ENCODE measurements at regions not wholly inside any gene's neighbourhood (a gene's known extent, or its start where the extent isn't known, plus 50 kb on each side); places are given as distances from the start of the nearest gene placed in this dataset.

- no peak for TF ChIP-seq SIX5 (IDR thresholded peaks at IDR 0.05; ENCODE audit: low read depth, low read length, severe bottlenecking)
- no peak for TF ChIP-seq IRF5 (IDR thresholded peaks at IDR 0.05; ENCODE audit: borderline replicate concordance)
- no peak for TF ChIP-seq PAX5 (IDR thresholded peaks at IDR 0.05; ENCODE audit: borderline replicate concordance, low read depth, low read length)
- TF ChIP-seq KAT2A (conservative IDR thresholded peaks at IDR 0.05; ENCODE audit: control insufficient read depth, low read depth, low read length), result no peak
- TF ChIP-seq RAD21 (IDR thresholded peaks at IDR 0.05; ENCODE audit: insufficient read depth, low read depth, low read length), result no peak
Observed at GRCh38 chr5:88657136-88657535, 225.8 kb downstream of the MEF2C start (continued).

- intact Hi-C loops (cut with micrococcal nuclease; ENCODE audit: unreplicated experiment), result no loop called here
- ChIA-PET SMC1A (ENCODE audit: uncharacterized antibody, unreplicated experiment) (interaction anchor here (1.8 kb wide), 1 partner anchor 9 kb away, joined by 5 read pairs; no protein-coding TSS in a partner anchor), CTCF (interaction anchor here (0.9 kb wide), 1 partner anchor 442 kb away, joined by 3 read pairs; no protein-coding TSS in a partner anchor), POLR2A (no interaction called here), RAD21 (ENCODE audit: unreplicated experiment) (interaction anchor here (0.6 kb wide), 1 partner anchor 10 kb away, joined by 3 read pairs; no protein-coding TSS in a partner anchor)
- no peak overlapping the region for H3K4me2 ChIP-seq (ENCODE audit: control insufficient read depth, insufficient read depth)
- H3K9ac ChIP-seq (ENCODE audit: control insufficient read depth, insufficient read depth, low read length), result no peak overlapping the region
- peaks cover 0 to 6% of the 10 kb centered on the region in 2 experiments; a peak in 2 of 4 replicates for H3K27me3 ChIP-seq (replicated peaks in 1 of 2; ENCODE audit: control insufficient read depth in 2 of 2, insufficient read depth in 2 of 2, low read length in 1 of 2)
- no peaks in the 10 kb centered on the region for H3K79me2 ChIP-seq (ENCODE audit: control insufficient read depth, insufficient read depth, low read length)
- H2AFZ ChIP-seq (ENCODE audit: control insufficient read depth, low read depth, low read length), result no peak overlapping the region
- ATAC-seq (no peak), DNase-seq (ENCODE audit: low read depth, low spot score) (no peak), FAIRE-seq (no peak)
- no peaks in the 10 kb centered on the region for H4K20me1 ChIP-seq (ENCODE audit: control insufficient read depth, insufficient read depth)
- H3K4me1 ChIP-seq (ENCODE audit: control insufficient read depth, insufficient read depth, low read length), result peaks cover 19% of the 10 kb centered on the region
- in situ Hi-C loops (cut with MboI), result no loop called here
- H3K4me3 ChIP-seq, result no peak overlapping the region
- no peak overlapping the region for H3K27ac ChIP-seq (ENCODE audit: control insufficient read depth, insufficient read depth)
- WGBS (ENCODE audit: insufficient coverage, insufficient replicate concordance, low lambda C conversion rate, missing lambda C conversion rate), result 63% methylated on average over 5 of the region's 5 CpGs
- BruUV-seq (replicated peaks), result no TSS peak
- peaks cover 2% of the 10 kb centered on the region; the same call in 2 of the 3 replicates for H3K9me3 ChIP-seq (replicated peaks; ENCODE audit: control insufficient read depth, insufficient read depth, low read length)
- no peaks in the 10 kb centered on the region for H3K36me3 ChIP-seq (ENCODE audit: control insufficient read depth in 2 of 2, insufficient read depth in 2 of 2, low read length in 1 of 2)
- TF ChIP-seq SMAD5 (IDR thresholded peaks at IDR 0.05; ENCODE audit: low read depth), result no peak
- no peak for TF ChIP-seq CEBPZ (IDR thresholded peaks at IDR 0.05; ENCODE audit: low read depth, low read length)
- no peak for TF ChIP-seq NR2C2 (IDR thresholded peaks at IDR 0.05; ENCODE audit: borderline replicate concordance, control insufficient read depth, insufficient read length, low read depth)
- TF ChIP-seq ATF7 (IDR thresholded peaks at IDR 0.05; ENCODE audit: low read depth), result no peak
- no peak for TF ChIP-seq MAX (IDR thresholded peaks at IDR 0.05; ENCODE audit: low read depth, low read length)
- TF ChIP-seq IRF5 (IDR thresholded peaks at IDR 0.05; ENCODE audit: borderline replicate concordance), result no peak
- TF ChIP-seq FOXM1 (IDR thresholded peaks at IDR 0.05; ENCODE audit: low read depth, low read length), result no peak
- TF ChIP-seq RFX5 (IDR thresholded peaks at IDR 0.05; ENCODE audit: low read depth, low read length), result no peak
- no peak for TF ChIP-seq DPF2 (IDR thresholded peaks at IDR 0.05)
- no peak for TF ChIP-seq SP1 (IDR thresholded peaks at IDR 0.05; ENCODE audit: low read depth, low read length)
Observed at GRCh38 chr5:88656221-88656950, 226.6 kb downstream of the MEF2C start.

Data from GM12878 (cell line).